ENCODE measurements at regions not wholly inside any gene's neighbourhood (a gene's known extent, or its start where the extent isn't known, plus 50 kb on each side); places are given as distances from the start of the nearest gene placed in this dataset.
"Not testable (repeated sequence)": the region's sequence is repeated elsewhere in the genome, so short reads cannot be mapped to it uniquely, and the experiment has no call there.

DNA sequence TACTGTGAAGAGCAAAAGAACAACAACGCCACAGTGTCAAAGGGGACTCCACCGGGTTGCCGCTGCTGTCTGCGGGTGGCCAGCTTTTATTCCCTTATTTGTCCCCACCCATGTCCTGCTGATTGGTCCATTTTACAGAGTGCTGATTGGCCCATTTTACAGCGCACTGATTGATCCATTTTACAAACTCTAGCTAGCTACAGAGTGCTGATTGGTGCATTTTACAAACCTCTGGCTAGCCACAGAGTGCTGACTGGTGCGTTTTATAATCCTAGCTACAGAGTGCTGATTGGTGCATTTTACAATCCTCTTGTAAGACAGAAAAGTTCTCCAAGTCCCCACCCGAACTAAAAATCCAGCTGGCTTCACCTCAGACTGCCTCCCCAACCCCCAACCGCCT lies 251.0 kb upstream of the ATP10A start:
- not testable (repeated sequence) for DNase-seq; H3K36me3 ChIP-seq (ENCODE audit: control insufficient read depth in 3 of 3, insufficient read depth in 2 of 3, low read depth in 1 of 3, low read length in 3 of 3); FAIRE-seq; H3K4me1 ChIP-seq (ENCODE audit: control insufficient read depth in 3 of 3, insufficient read depth in 2 of 3, low read depth in 1 of 3, low read length in 2 of 3); H3K27me3 ChIP-seq (ENCODE audit: control insufficient read depth in 3 of 3, insufficient read depth in 3 of 3, low read length in 3 of 3); H3K4me3 ChIP-seq (ENCODE audit: low read depth in 1 of 3, low read length in 3 of 3); H3K27ac ChIP-seq (ENCODE audit: low read depth in 1 of 3, low read length in 2 of 3); H3K9me3 ChIP-seq (ENCODE audit: control insufficient read depth in 2 of 2, insufficient read depth in 1 of 2, low read depth in 1 of 2, low read length in 1 of 2)
- WGBS, 3 donors, result 74 to 75% (median 75%) methylated on average over 8 of the region's 8 CpGs

DNA sequence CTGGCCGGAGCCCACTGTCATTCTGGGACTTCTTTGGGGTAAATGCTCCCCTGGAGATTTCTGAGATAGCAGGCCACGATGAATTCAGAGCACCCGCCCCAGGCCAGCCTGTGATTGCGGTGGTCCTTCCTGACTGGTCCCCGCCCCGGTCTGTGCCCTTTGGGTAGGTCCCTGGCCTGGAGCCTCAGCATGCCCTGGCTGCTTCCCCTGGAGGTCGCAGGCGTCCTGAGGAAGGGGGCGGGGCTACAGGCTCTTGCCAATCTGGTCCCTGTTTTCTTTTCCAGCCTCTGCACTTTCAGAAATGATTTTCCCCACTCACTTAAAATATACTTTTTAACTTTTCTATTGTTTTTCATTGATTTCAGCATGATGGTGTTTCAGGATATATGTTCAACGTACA lies 250.2 kb upstream of the ATP10A start:
- 80 to 86% (median 86%) methylated on average over 10 of the region's 10 CpGs for WGBS, 3 donors
- Histone ChIP-seq H3K36me3 (ENCODE audit: control insufficient read depth in 3 of 3, insufficient read depth in 2 of 3, low read depth in 1 of 3, low read length in 3 of 3) (no peaks in the 10 kb centered on the region), H3K27ac (ENCODE audit: low read depth in 1 of 3, low read length in 2 of 3) (no peak overlapping the region), H3K9me3 (ENCODE audit: control insufficient read depth in 2 of 2, insufficient read depth in 1 of 2, low read depth in 1 of 2, low read length in 1 of 2) (no peaks in the 10 kb centered on the region), H3K27me3 (ENCODE audit: control insufficient read depth in 3 of 3, insufficient read depth in 3 of 3, low read length in 3 of 3) (no peaks in the 10 kb centered on the region), H3K4me3 (ENCODE audit: low read depth in 1 of 3, low read length in 3 of 3) (no peak overlapping the region), H3K4me1 (ENCODE audit: control insufficient read depth in 3 of 3, insufficient read depth in 2 of 3, low read depth in 1 of 3, low read length in 2 of 3) (no peaks in the 10 kb centered on the region)
- DNase-seq, result no peak
- no peak for FAIRE-seq

DNA sequence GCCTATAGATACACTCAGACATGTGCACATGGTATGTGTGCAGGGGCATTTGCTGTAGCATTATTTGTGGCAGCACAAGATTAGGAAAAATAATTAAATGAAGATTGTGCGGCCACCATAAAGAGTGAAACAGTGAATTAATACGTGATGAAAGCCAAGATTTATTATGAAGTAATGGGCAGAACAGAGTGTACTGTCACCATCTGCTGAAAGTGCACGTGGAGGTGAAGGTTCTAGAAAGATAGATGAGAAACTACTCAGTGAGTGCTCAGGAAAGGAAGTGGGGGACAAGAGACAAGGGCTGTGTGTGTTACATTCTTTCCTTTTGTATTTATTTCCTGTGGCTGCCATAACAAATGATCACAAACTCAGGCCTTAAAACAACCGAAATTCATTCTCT lies 246.1 kb upstream of the ATP10A start:
- DNase-seq, result no peak
- FAIRE-seq, result no peak
- Histone ChIP-seq H3K36me3 (ENCODE audit: control insufficient read depth in 3 of 3, insufficient read depth in 2 of 3, low read depth in 1 of 3, low read length in 3 of 3) (no peaks in the 10 kb centered on the region), H3K9me3 (ENCODE audit: control insufficient read depth in 2 of 2, insufficient read depth in 1 of 2, low read depth in 1 of 2, low read length in 1 of 2) (no peaks in the 10 kb centered on the region), H3K4me1 (ENCODE audit: control insufficient read depth in 3 of 3, insufficient read depth in 2 of 3, low read depth in 1 of 3, low read length in 2 of 3) (no peaks in the 10 kb centered on the region), H3K27ac (ENCODE audit: low read depth in 1 of 3, low read length in 2 of 3) (no peak overlapping the region), H3K27me3 (ENCODE audit: control insufficient read depth in 3 of 3, insufficient read depth in 3 of 3, low read length in 3 of 3) (no peaks in the 10 kb centered on the region), H3K4me3 (ENCODE audit: low read depth in 1 of 3, low read length in 3 of 3) (no peak overlapping the region)
- WGBS, 3 donors, result 70 to 74% (median 70%) methylated on average over 4 of the region's 4 CpGs

DNA sequence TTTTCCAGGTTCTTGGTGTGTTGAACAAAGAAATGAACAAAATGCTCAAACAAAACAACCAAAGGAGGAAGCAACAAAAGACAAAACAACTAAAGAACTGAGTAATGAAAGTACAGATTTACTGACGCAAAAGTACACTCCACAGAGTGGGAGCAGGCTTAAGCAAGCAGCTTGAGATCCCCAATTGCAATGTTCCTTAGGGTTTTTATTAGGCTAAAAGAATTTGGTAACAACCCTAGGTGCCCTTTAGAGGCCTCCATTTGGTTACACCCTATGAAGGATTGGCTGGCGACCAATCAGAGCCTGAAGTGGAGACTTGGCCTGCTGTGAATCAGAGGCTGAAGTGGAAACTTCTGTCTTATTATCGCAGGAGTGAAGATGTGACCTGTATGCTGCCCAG lies 243.4 kb upstream of the ATP10A start:
- 89 to 94% (median 91%) methylated on average over 3 of the region's 3 CpGs for WGBS, 3 donors
- H3K27ac ChIP-seq (ENCODE audit: low read depth in 1 of 3, low read length in 2 of 3), result no peak overlapping the region
- no peaks in the 10 kb centered on the region for H3K9me3 ChIP-seq (ENCODE audit: control insufficient read depth in 2 of 2, insufficient read depth in 1 of 2, low read depth in 1 of 2, low read length in 1 of 2)
- no peaks in the 10 kb centered on the region for H3K4me1 ChIP-seq (ENCODE audit: control insufficient read depth in 3 of 3, insufficient read depth in 2 of 3, low read depth in 1 of 3, low read length in 2 of 3)
- no peaks in the 10 kb centered on the region for H3K27me3 ChIP-seq (ENCODE audit: control insufficient read depth in 3 of 3, insufficient read depth in 3 of 3, low read length in 3 of 3)
- H3K36me3 ChIP-seq (ENCODE audit: control insufficient read depth in 3 of 3, insufficient read depth in 2 of 3, low read depth in 1 of 3, low read length in 3 of 3), result no peaks in the 10 kb centered on the region
- FAIRE-seq (no peak), DNase-seq (no peak)
- H3K4me3 ChIP-seq (ENCODE audit: low read depth in 1 of 3, low read length in 3 of 3), result no peak overlapping the region

DNA sequence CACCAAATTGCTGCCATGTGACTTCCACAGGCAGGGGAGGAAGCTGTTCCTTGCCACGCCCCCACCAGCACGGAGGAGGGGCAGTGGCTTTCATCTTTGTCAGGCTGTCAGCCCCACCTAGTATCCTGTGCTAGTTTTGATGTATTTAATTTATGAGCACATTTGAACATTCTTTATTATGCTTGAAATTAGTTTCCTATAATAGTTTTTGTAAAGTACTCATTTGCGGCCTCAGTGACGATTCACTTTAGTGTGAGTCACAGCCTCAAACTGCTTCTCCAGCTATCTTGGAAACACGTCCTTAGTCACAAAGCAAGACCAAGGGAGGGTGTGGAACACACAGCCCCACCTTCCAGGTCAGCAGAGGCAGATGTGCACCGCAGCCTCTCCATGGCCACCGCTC lies 239.9 kb upstream of the ATP10A start:
- no peaks in the 10 kb centered on the region for H3K36me3 ChIP-seq (ENCODE audit: control insufficient read depth in 3 of 3, insufficient read depth in 2 of 3, low read depth in 1 of 3, low read length in 3 of 3)
- H3K4me1 ChIP-seq (ENCODE audit: control insufficient read depth in 3 of 3, insufficient read depth in 2 of 3, low read depth in 1 of 3, low read length in 2 of 3), result no peaks in the 10 kb centered on the region
- no peak overlapping the region for H3K4me3 ChIP-seq (ENCODE audit: low read depth in 1 of 3, low read length in 3 of 3)
- DNase-seq (no peak), FAIRE-seq (no peak)
- H3K27ac ChIP-seq (ENCODE audit: low read depth in 1 of 3, low read length in 2 of 3), result no peak overlapping the region
- H3K9me3 ChIP-seq (ENCODE audit: control insufficient read depth in 2 of 2, insufficient read depth in 1 of 2, low read depth in 1 of 2, low read length in 1 of 2), result no peaks in the 10 kb centered on the region
- H3K27me3 ChIP-seq (ENCODE audit: control insufficient read depth in 3 of 3, insufficient read depth in 3 of 3, low read length in 3 of 3), result no peaks in the 10 kb centered on the region
- 67 to 75% (median 72%) methylated on average over 7 of the region's 7 CpGs for WGBS, 3 donors

DNA sequence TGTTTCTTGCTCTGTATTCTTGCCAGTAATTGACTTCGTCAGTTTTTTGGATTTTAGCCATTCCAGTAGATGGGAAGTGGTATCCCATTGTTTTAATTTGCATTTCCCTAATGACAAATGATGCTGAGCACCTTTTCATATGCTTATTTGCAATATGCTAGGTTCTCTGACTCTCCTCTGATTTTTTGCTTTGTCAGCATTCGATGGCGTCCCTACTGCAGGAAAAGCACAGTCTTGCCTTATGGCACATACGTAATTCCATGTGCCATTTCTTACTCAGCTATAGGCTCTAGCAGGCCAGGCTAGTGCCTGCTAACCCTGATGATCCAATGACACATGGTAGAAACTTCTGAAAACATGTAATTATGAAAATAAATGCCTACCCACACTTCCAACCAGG lies 239.2 kb upstream of the ATP10A start:
- H3K27ac ChIP-seq (ENCODE audit: low read depth in 1 of 3, low read length in 2 of 3), result no peak overlapping the region
- no peak for FAIRE-seq
- WGBS, 3 donors, result 82 to 87% (median 83%) methylated on average over 4 of the region's 4 CpGs
- DNase-seq, result no peak
- no peaks in the 10 kb centered on the region for H3K4me1 ChIP-seq (ENCODE audit: control insufficient read depth in 3 of 3, insufficient read depth in 2 of 3, low read depth in 1 of 3, low read length in 2 of 3)
- no peak overlapping the region for H3K4me3 ChIP-seq (ENCODE audit: low read depth in 1 of 3, low read length in 3 of 3)
- no peaks in the 10 kb centered on the region for H3K9me3 ChIP-seq (ENCODE audit: control insufficient read depth in 2 of 2, insufficient read depth in 1 of 2, low read depth in 1 of 2, low read length in 1 of 2)
- no peaks in the 10 kb centered on the region for H3K36me3 ChIP-seq (ENCODE audit: control insufficient read depth in 3 of 3, insufficient read depth in 2 of 3, low read depth in 1 of 3, low read length in 3 of 3)
- H3K27me3 ChIP-seq (ENCODE audit: control insufficient read depth in 3 of 3, insufficient read depth in 3 of 3, low read length in 3 of 3), result no peaks in the 10 kb centered on the region

DNA sequence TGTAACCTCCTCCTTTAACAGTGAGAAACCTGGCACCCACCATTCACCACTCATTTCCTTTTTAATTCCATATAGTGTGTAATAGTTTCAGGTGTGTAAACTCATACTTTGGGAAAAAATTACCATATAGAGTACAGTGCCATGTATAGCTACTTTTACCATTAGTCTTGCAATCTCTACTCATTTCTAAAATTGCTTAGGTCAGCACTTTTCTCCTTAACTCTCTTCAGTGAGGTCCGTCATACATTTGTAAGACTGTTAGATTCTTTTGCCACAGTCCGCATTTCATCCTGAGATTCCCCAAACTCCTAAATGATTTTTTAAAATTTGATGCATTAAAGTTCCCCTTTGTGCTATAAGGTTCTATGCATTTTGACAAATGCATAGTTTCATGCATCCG lies 238.3 kb upstream of the ATP10A start:
- no peaks in the 10 kb centered on the region for H3K27me3 ChIP-seq (ENCODE audit: control insufficient read depth in 3 of 3, insufficient read depth in 3 of 3, low read length in 3 of 3)
- H3K36me3 ChIP-seq (ENCODE audit: control insufficient read depth in 3 of 3, insufficient read depth in 2 of 3, low read depth in 1 of 3, low read length in 3 of 3), result no peaks in the 10 kb centered on the region
- H3K4me3 ChIP-seq (ENCODE audit: low read depth in 1 of 3, low read length in 3 of 3), result no peak overlapping the region
- DNase-seq, result no peak
- H3K27ac ChIP-seq (ENCODE audit: low read depth in 1 of 3, low read length in 2 of 3), result no peak overlapping the region
- no peaks in the 10 kb centered on the region for H3K9me3 ChIP-seq (ENCODE audit: control insufficient read depth in 2 of 2, insufficient read depth in 1 of 2, low read depth in 1 of 2, low read length in 1 of 2)
- FAIRE-seq, result no peak
- WGBS, 3 donors, result 92 to 94% (median 93%) methylated on average over 3 of the region's 3 CpGs
- H3K4me1 ChIP-seq (ENCODE audit: control insufficient read depth in 3 of 3, insufficient read depth in 2 of 3, low read depth in 1 of 3, low read length in 2 of 3), result no peaks in the 10 kb centered on the region

DNA sequence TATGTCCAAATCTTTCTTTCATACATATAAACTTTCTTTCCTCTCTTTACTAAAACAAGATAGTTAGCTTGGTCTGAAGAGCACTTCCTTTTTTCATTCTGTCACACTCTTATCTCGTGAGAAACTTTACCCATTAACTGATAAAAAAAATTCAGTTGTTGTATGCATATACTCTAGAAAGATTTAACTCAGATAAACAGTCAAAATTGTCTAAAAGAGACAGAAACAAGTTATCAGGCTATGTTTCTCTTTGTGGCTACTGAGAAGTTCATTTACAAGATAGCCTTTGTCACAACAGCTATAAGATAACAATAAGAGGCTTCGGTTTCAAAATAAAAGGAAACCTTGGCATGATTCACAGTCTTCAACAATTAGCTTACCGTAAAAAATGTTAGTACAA lies 235.7 kb upstream of the ATP10A start:
- H3K27me3 ChIP-seq (ENCODE audit: control insufficient read depth in 3 of 3, insufficient read depth in 3 of 3, low read length in 3 of 3), result no peaks in the 10 kb centered on the region
- WGBS, 3 donors, result 32 to 35% (median 34%) methylated on average over 3 of the region's 3 CpGs
- no peak overlapping the region for H3K27ac ChIP-seq (ENCODE audit: low read depth in 1 of 3, low read length in 2 of 3)
- H3K9me3 ChIP-seq (ENCODE audit: control insufficient read depth in 2 of 2, insufficient read depth in 1 of 2, low read depth in 1 of 2, low read length in 1 of 2), result no peaks in the 10 kb centered on the region
- no peaks in the 10 kb centered on the region for H3K4me1 ChIP-seq (ENCODE audit: control insufficient read depth in 3 of 3, insufficient read depth in 2 of 3, low read depth in 1 of 3, low read length in 2 of 3)
- H3K4me3 ChIP-seq (ENCODE audit: low read depth in 1 of 3, low read length in 3 of 3), result no peak overlapping the region
- no peaks in the 10 kb centered on the region for H3K36me3 ChIP-seq (ENCODE audit: control insufficient read depth in 3 of 3, insufficient read depth in 2 of 3, low read depth in 1 of 3, low read length in 3 of 3)
- FAIRE-seq, result no peak
- DNase-seq, result no peak

DNA sequence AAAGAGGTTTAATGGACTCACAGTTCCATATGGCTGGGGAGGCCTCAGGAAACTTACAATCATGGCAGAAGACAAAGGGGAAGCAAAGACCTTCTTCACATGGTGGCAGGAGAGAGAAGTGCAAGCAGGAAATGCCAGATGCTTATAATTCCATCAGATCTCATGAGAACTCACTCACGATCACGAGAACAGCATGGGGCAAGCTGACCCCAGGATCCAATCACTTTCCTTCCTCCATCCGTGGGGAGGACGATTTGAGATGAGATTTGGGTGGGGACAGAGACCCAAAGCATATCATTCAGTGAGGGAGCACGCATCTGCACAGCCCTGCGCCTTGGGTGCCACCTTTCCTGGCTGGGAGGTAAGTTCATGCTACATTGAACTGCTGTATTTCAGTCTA lies 234.1 kb upstream of the ATP10A start:
- H3K27me3 ChIP-seq (ENCODE audit: control insufficient read depth in 3 of 3, insufficient read depth in 3 of 3, low read length in 3 of 3), result no peaks in the 10 kb centered on the region
- FAIRE-seq (no peak), DNase-seq (no peak)
- H3K27ac ChIP-seq (ENCODE audit: low read depth in 1 of 3, low read length in 2 of 3), result no peak overlapping the region
- no peaks in the 10 kb centered on the region for H3K4me1 ChIP-seq (ENCODE audit: control insufficient read depth in 3 of 3, insufficient read depth in 2 of 3, low read depth in 1 of 3, low read length in 2 of 3)
- H3K4me3 ChIP-seq (ENCODE audit: low read depth in 1 of 3, low read length in 3 of 3), result no peak overlapping the region
- no peaks in the 10 kb centered on the region for H3K9me3 ChIP-seq (ENCODE audit: control insufficient read depth in 2 of 2, insufficient read depth in 1 of 2, low read depth in 1 of 2, low read length in 1 of 2)
- WGBS, 3 donors, result 82 to 89% (median 84%) methylated on average over 6 of the region's 6 CpGs
- no peaks in the 10 kb centered on the region for H3K36me3 ChIP-seq (ENCODE audit: control insufficient read depth in 3 of 3, insufficient read depth in 2 of 3, low read depth in 1 of 3, low read length in 3 of 3)

Data from small intestine (tissue), 7 donors.